Activated CD4-positive, alpha-beta memory T cell treated with anti-CD3 and anti-CD28 coated beads for 36 hours (primary cell): ENCODE measurements at regions not wholly inside any gene's neighbourhood (a gene's known extent, or its start where the extent isn't known, plus 50 kb on each side); places are given as distances from the start of the nearest gene placed in this dataset.
"Not testable (repeated sequence)": the region's sequence is repeated elsewhere in the genome, so short reads cannot be mapped to it uniquely, and the experiment has no call there.

Experiments used
- CTCF ChIA-PET: fragments of 350-600 bp; sonication (Branson Sonifier 250); formaldehyde crosslinking; loops from one replicate; lab custom pipeline; 2021; ENCODE audit warnings: antibody characterized with exemption, inconsistent platforms; lab: Charles Lee
- POLR2A ChIA-PET: fragments of 350-600 bp; sonication (Branson Sonifier 250); formaldehyde crosslinking; loops from one replicate; lab custom pipeline; 2021; ENCODE audit warnings: antibody characterized with exemption; lab: Charles Lee
- DNase-seq: peaks from one replicate; pipeline ENCODE4 v3.0.0-alpha.2; 2020
- H3K27ac Mint-ChIP-seq: one replicate; pipeline ENCODE4 v1.8.0; 2021; ENCODE audit warnings: mixed read lengths
- H3K27me3 Mint-ChIP-seq: one replicate; pipeline ENCODE4 v1.8.0; 2021; ENCODE audit warnings: mixed read lengths
- H3K36me3 Mint-ChIP-seq: one replicate; pipeline ENCODE4 v1.8.0; 2021; ENCODE audit warnings: mixed read lengths
- H3K4me1 Mint-ChIP-seq: one replicate; pipeline ENCODE4 v1.8.0; 2021; ENCODE audit warnings: low read depth, mixed read lengths
- H3K4me3 Mint-ChIP-seq: one replicate; pipeline ENCODE4 v1.8.0; 2021; ENCODE audit warnings: mild to moderate bottlenecking, mixed read lengths
- H3K9me3 Mint-ChIP-seq: one replicate; pipeline ENCODE4 v1.8.0; 2021; ENCODE audit warnings: mixed read lengths
- intact Hi-C: fragments of 100-400 bp; cut with micrococcal nuclease; formaldehyde crosslinking; loops from one replicate; pipeline ENCODE4 v1.15.1; 2023

DNA sequence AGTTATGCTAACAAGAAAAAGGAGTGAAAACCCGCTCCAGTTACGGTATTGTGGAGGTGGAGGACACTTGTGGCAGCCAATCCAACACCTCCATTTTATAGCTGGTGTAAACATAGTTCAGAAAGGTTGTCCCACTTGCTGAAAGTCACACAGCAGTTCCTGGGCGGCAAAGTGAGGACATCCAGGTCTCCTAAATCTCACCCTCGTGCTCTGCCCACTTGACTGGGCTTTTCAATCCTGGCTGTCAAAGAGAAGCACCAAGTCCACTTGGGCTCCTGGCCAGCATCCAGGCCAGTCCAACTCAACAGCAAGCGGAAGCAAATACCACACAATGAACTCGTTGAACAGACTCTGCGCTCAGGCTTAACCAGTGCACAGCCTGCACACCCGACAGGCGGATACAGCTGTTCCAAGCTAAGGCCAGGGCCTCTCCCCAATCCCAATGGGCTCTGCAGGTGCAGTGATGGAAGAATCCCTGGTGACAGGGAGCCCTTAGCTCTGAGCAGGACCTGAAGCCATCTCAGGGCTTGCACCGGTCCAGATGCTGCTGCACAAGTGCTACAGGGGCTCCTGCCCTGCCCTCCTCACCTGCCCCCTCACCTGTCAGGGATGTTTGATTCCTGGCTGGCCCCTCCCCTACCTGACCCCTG, 89.8 kb upstream of the METTL9 start:
- intact Hi-C loops = loop anchor here (10.0 kb wide), 2 partner anchors 45 to 685 kb away; no protein-coding TSS in a partner anchor
- H3K27me3 Mint-ChIP-seq, CTCF ChIA-PET, H3K4me3 Mint-ChIP-seq, H3K9me3 Mint-ChIP-seq: not testable (repeated sequence)
- Mint-ChIP-seq H3K27ac (peak overlapping the region; percentile 97), H3K36me3 (peaks cover 32% of the 10 kb centered on the region), H3K4me1 (peaks cover 73% of the 10 kb centered on the region)
- DNase-seq = peak; percentile 8
- POLR2A ChIA-PET = interaction anchor here (0.6 kb wide), 1 partner anchor 8 kb away, joined by 3 read pairs; no protein-coding TSS in a partner anchor

GRCh38 chr16:21510869-21511255, 88.5 kb upstream of the METTL9 start:
- POLR2A ChIA-PET, H3K4me3 Mint-ChIP-seq, intact Hi-C loops, H3K27me3 Mint-ChIP-seq, H3K9me3 Mint-ChIP-seq, CTCF ChIA-PET: not testable (repeated sequence)
- DNase-seq = peak; percentile 8
- Mint-ChIP-seq H3K4me1 (peaks cover 83% of the 10 kb centered on the region), H3K27ac (peak overlapping the region; percentile 76), H3K36me3 (peaks cover 38% of the 10 kb centered on the region)

GRCh38 chr16:21511315-21512210, 87.8 kb upstream of the METTL9 start:
- POLR2A ChIA-PET, intact Hi-C loops, H3K27me3 Mint-ChIP-seq, H3K9me3 Mint-ChIP-seq, H3K4me3 Mint-ChIP-seq, CTCF ChIA-PET: not testable (repeated sequence)
- peaks cover 84% of the 10 kb centered on the region for H3K4me1 Mint-ChIP-seq
- peaks cover 38% of the 10 kb centered on the region for H3K36me3 Mint-ChIP-seq
- peak; percentile 12 for DNase-seq
- peak overlapping the region; percentile 61 for H3K27ac Mint-ChIP-seq

- H3K27ac Mint-ChIP-seq = peak overlapping the region; percentile 59
- POLR2A ChIA-PET, H3K4me3 Mint-ChIP-seq, CTCF ChIA-PET, DNase-seq, intact Hi-C loops, H3K27me3 Mint-ChIP-seq, H3K9me3 Mint-ChIP-seq: not testable (repeated sequence)
- H3K36me3 Mint-ChIP-seq = peaks cover 34% of the 10 kb centered on the region
- peaks cover 77% of the 10 kb centered on the region for H3K4me1 Mint-ChIP-seq
These were observed 86.8 kb upstream of the METTL9 start for GRCh38 chr16:21512280-21513192.

DNA sequence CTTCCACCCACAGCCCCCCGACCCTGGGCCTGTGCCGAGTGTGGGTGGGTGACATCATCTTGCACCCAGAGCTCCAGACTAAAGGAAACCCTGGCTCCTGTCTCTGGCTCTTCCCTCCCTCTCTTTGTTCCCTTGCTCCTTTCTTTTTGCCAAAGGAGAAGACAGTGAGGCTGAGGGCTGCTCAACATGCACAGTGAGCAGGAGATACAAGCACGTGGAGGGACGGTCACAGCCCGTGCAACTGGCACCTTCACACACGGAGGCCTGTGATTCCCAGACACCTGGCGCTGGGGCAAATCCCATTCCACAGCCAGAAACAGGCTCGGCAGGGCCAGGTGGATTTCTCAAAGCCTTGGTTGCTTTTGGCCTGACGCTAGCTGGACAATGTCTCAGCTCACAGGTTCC, 86.0 kb upstream of the METTL9 start:
- peak overlapping the region; percentile 64 for H3K27ac Mint-ChIP-seq
- POLR2A ChIA-PET, intact Hi-C loops, CTCF ChIA-PET, H3K4me3 Mint-ChIP-seq, DNase-seq, H3K27me3 Mint-ChIP-seq, H3K9me3 Mint-ChIP-seq: not testable (repeated sequence)
- peaks cover 69% of the 10 kb centered on the region for H3K4me1 Mint-ChIP-seq
- peaks cover 32% of the 10 kb centered on the region for H3K36me3 Mint-ChIP-seq

DNA sequence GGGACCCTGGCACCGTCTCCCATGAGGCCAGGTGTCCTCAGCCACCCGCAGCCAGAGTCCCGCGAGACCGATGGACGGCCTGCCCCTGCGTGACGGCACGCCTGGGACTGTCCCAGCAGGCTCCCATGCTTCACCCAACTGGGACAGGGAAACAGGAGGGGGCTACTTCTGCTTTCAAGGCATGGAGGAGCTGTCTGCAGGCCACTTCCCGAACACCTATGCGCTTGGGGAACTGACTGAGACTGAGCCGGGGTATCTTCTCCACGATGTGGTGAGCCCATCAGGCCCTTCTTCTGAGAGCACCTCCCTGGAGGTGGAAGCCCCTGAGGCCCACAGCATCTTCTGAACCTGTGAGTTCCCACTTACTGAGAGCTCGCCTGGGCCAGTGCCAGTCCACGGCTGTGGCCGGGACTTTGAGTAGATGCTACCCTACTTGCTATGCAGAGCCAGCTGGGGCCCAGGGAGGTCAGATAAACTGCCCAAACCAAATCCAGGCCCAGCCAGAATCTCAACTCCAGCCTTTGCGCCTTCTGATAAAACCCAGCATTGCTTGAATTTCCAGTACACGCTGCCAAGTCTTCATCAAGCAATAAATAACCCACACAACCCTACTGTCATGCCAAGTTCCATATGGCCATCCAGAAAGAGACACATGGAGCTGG, 85.4 kb upstream of the METTL9 start:
- DNase-seq, H3K9me3 Mint-ChIP-seq, CTCF ChIA-PET, POLR2A ChIA-PET, H3K27me3 Mint-ChIP-seq, intact Hi-C loops: not testable (repeated sequence)
- peak overlapping the region; percentile 75 for H3K27ac Mint-ChIP-seq
- peaks cover 63% of the 10 kb centered on the region for H3K4me1 Mint-ChIP-seq
- H3K4me3 Mint-ChIP-seq = peak overlapping the region; percentile 7
- H3K36me3 Mint-ChIP-seq = peaks cover 33% of the 10 kb centered on the region

- CTCF ChIA-PET, H3K27me3 Mint-ChIP-seq, intact Hi-C loops, POLR2A ChIA-PET, H3K9me3 Mint-ChIP-seq, DNase-seq: not testable (repeated sequence)
- Mint-ChIP-seq H3K27ac (peak overlapping the region; percentile 75), H3K4me3 (peak overlapping the region; percentile 7), H3K36me3 (peaks cover 33% of the 10 kb centered on the region), H3K4me1 (peaks cover 58% of the 10 kb centered on the region)
These were observed 84.9 kb upstream of the METTL9 start for GRCh38 chr16:21514474-21514840.

DNA sequence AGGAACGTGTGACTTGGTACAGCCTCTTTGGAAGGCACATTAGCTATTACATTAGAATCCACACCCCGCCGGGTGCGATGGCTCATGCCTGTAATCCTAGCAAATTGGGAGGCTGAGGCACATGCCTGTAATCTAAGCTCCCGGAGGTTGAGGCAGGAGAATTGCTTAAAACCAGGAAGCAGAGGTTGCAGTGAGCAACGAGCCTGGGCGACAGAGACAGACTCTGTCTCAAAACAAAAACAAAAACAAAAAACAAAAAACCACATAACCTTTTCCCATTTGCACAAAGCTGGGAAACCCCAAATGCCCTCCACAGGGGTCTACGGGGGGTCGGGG, 82.7 kb upstream of the METTL9 start:
- intact Hi-C loops, H3K27ac Mint-ChIP-seq, POLR2A ChIA-PET, CTCF ChIA-PET, DNase-seq, H3K27me3 Mint-ChIP-seq, H3K9me3 Mint-ChIP-seq: not testable (repeated sequence)
- Mint-ChIP-seq H3K4me1 (peaks cover 39% of the 10 kb centered on the region), H3K4me3 (peak overlapping the region; percentile 45), H3K36me3 (peaks cover 27% of the 10 kb centered on the region)

DNA sequence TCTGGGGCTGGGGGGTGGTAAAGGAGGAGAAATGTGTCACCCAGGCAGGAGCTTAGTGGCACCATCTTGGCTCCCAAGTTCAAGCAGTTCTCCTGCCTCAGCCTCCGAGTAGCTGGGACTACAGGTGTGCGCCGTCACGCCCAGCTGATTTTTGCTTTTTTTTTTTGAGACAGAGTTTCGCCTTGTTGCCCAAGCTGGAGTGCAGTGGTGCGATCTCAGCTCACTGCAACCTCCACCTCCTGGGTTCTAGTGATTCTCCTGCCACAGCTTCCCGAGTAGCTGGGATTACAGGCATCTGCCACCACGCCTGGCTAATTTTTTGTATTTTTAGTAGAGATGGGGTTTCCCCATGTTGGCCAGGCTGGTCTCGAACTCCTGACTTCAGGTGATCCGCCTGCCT, 82.1 kb upstream of the METTL9 start:
- H3K9me3 Mint-ChIP-seq, DNase-seq, CTCF ChIA-PET, intact Hi-C loops, H3K27me3 Mint-ChIP-seq, POLR2A ChIA-PET: not testable (repeated sequence)
- Mint-ChIP-seq H3K36me3 (peaks cover 27% of the 10 kb centered on the region), H3K4me3 (peak overlapping the region; percentile 91), H3K4me1 (peaks cover 33% of the 10 kb centered on the region), H3K27ac (peak overlapping the region; percentile 75)

- peak overlapping the region; percentile 91 for H3K4me3 Mint-ChIP-seq
- H3K27me3 Mint-ChIP-seq, H3K9me3 Mint-ChIP-seq, intact Hi-C loops: not testable (repeated sequence)
- POLR2A ChIA-PET = interaction anchor here (0.8 to 1.3 kb wide), 5 partner anchors 11 to 619 kb away, joined by 3 to 10 read pairs (median 3); partner anchors contain the start of gene LYRM1
- peak overlapping the region; percentile 99 for H3K27ac Mint-ChIP-seq
- H3K4me1 Mint-ChIP-seq = peaks cover 16% of the 10 kb centered on the region
- H3K36me3 Mint-ChIP-seq = peaks cover 21% of the 10 kb centered on the region
- CTCF ChIA-PET = interaction anchor here (1.1 to 1.3 kb wide), 2 partner anchors 36 to 127 kb away, joined by 3 to 4 read pairs; no protein-coding TSS in a partner anchor
- peak; percentile 35 for DNase-seq
These were observed 79.8 kb upstream of the METTL9 start for GRCh38 chr16:21519361-21520133.
